GM12892 (cell line): ENCODE measurements at regions not wholly inside any gene's neighbourhood (a gene's known extent, or its start where the extent isn't known, plus 50 kb on each side); places are given as distances from the start of the nearest gene placed in this dataset.
"Not testable (repeated sequence)": the region's sequence is repeated elsewhere in the genome, so short reads cannot be mapped to it uniquely, and the experiment has no call there.

ENCODE experiments used
- DNase-seq: peaks from one replicate; pipeline ENCODE4 v3.0.0; 2011; ENCODE audit not compliant: insufficient read length
- FAIRE-seq: peaks from 2 replicates; lab custom pipeline; 2011; peaks lifted over from hg19 to GRCh38; lab: Jason Lieb, UNC
- POLR2A ChIP-seq: IDR thresholded peaks from 2 replicates; pipeline ENCODE4 v1.6.1; 2011; ENCODE audit warnings: low read depth, low read length, control low read depth
- POLR2AphosphoS5 ChIP-seq: IDR thresholded peaks from 2 replicates; pipeline ENCODE4 v1.6.1; 2011; ENCODE audit warnings: low read depth, low read length, control low read depth
- TAF1 ChIP-seq: IDR thresholded peaks from 2 replicates; pipeline ENCODE4 v1.6.1; 2011; ENCODE audit warnings: low read depth, mild to moderate bottlenecking, control low read depth, low read length, borderline replicate concordance

DNA sequence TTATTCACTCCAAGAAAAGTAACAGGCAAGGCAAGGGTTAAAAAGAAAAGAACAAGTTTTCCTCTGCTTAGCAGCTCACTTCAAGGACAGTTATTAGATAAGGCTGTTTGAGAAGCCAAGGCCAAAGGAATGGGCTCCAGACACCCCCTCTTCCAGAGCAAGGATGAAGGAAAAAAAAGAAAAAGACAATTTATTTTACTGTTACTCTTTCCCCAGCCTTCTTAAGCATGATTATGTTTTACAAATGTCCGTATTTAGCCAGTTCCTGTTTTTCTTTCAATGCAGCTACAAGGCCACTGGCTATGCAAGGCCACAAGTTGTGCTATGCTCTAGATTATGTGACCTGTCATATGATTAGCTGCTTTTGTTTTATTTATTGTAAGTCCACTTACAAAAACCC, 106.5 kb upstream of the SIMC1 start:
- DNase-seq (no peak), FAIRE-seq (no peak)
- TF ChIP-seq TAF1 = no peak
- no peak for TF ChIP-seq POLR2A
- no peak for TF ChIP-seq POLR2AphosphoS5

DNA sequence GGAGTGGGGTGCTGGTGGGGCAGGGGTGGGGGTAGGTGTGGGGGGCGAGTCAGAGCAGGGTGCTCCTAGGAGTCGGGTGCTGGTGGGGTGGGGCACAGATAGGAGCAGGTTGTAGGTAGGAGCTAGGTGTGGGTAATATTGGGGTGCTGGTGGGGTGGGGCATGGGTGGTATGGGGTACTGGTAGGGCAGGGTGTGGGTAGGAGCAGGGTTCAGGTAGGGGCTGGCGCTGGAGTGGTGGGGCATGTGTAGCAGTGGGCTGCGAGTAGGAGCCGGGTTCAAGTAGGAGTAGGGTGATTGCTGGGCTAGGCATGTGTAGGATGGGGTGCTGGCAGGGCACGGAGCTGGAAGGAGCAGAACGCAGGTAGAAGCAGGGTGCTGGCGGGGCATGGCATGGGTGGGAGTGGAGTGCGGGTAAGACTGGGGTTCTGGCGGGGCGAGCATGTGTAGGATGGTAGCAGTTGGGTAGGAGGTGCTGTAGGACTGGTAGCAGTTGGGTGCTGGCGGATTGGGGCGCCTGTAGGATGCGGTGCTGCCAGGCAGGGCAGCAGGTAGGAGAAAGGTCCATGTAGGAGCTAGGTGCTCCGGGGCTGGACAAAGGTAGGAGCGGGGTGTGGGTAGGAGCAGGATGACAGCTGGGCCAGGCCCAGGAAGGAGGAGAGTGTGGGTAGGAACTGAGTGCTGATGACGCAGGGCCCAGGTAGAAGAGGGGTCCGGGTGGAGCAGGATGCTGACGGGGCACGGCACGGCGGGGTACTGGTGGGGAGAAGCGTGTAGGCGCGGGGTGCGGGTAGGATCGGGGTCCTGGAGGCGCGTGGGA, 105.5 kb upstream of the SIMC1 start:
- no peak for FAIRE-seq
- TF ChIP-seq TAF1 = no peak
- TF ChIP-seq POLR2A = no peak
- no peak for TF ChIP-seq POLR2AphosphoS5

DNA sequence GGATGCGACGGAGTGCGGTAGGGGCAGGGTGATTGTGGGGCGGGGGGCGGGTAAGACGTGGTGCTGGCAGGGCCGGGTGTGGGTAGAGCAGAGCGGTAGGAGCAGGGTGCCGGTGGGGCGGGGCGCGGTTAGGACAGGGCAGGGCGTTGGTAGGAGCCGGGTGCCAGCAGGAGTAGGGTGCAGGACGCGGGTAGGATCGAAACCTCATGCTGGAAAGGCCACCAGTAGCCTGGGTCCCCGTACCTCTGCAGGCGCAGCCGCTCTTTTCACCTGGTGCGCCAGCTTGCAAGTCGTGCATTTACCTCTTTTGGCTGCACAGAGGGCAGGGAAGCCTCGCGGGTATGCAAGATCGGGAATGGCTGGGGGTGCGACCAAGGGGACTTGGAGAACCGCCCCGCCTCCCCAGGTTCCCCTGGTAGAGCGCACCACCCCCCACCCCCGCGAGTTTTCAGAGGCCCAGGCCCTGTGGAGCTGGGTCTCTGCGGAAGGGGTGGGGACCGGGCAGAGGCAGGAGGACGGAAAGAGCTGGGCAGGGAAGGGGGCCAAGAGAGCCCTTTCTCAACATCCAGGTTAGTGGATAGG, 104.8 kb upstream of the SIMC1 start:
- DNase-seq = no peak
- FAIRE-seq = no peak
- no peak for TF ChIP-seq POLR2A
- TF ChIP-seq POLR2AphosphoS5 = no peak
- TF ChIP-seq TAF1 = no peak

More for the DNA sequence above, 105.5 kb upstream of the SIMC1 start:
- no peak for DNase-seq

DNA sequence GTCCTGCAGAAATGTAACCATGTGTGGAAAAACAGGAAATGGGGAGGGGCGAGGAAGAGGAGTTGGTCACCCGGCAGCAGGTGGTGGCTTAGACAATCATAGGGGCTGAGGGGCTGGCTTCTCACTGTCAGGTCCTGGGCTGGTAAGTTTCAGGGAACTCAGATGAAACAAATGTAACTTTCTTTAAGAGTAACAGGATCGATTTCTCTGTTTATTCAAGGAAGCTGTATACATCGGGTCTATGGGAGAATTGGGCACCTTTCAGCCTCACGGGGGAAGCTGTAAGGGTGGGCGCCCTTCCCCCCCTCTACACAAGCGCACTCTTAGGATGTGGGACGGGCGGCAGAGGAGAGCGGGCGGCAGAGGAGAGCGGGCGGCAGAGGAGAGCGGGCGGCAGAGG, 104.3 kb upstream of the SIMC1 start:
- FAIRE-seq = no peak
- no peak for DNase-seq
- TF ChIP-seq TAF1 (no peak), POLR2AphosphoS5 (no peak), POLR2A (no peak)

DNA sequence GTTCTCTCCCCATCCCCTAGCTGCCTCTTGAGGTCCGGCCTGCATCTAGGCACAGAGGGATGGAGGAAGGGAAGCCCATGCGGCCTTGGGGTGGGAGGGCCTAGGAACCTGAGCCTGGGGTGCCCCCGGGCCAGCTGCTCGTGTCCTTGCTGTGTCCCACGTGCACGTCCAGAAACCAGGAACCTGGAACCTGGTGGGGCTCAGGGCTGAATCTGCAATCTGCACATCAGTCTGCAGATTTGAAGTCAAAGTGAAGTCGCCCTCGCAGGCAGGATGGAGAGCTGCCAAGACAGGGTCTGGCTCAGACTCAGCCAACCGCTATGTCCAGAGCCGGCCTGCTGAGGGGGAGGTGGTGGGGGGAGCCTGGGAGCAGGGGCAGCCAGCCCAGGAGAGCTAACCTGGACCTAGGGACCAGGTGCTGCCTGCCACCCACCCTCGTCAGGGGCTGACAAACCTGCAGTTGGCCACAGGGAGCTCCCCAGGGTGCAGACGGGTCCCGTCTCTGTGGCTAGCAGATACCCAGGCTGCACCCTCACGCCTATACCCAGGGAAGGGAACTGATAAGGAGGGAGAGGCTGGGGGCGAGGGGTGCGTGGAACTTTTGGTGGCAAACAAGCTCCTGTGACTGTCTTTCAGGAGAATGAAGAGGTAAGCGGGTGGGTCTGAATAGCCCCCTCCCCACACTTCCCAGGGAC, 103.5 kb upstream of the SIMC1 start:
- no peak for DNase-seq
- no peak for TF ChIP-seq POLR2AphosphoS5
- no peak for TF ChIP-seq POLR2A
- no peak for TF ChIP-seq TAF1
- FAIRE-seq = no peak

GRCh38 chr5:176140138-176140537, 98.1 kb upstream of the SIMC1 start:
- not testable (repeated sequence) for DNase-seq, FAIRE-seq

DNA sequence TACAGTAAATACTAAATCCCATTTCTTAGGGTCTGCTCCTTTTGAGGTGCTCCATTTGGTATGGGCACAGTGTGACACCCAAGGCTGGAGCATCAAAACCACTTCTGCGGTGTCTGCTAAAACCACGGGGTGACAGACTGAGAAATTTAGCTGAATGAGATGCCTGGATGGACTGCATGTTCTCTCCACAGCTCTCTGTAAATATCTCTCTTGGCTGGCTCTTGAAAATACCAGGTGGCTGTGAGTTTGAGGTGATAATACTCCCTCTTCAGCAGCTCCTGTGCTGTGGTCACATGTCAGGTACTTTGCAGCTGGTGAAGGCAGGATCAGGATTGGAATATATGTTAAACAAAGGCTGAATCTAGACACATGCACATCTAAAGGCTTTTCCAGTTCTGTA, 93.7 kb upstream of the SIMC1 start:
- FAIRE-seq (no peak), DNase-seq (no peak)
- TF ChIP-seq POLR2AphosphoS5 (no peak), POLR2A (no peak), TAF1 (no peak)

- DNase-seq, FAIRE-seq: not testable (repeated sequence)
These were observed 88.3 kb upstream of the SIMC1 start for GRCh38 chr5:176149948-176150347.

DNA sequence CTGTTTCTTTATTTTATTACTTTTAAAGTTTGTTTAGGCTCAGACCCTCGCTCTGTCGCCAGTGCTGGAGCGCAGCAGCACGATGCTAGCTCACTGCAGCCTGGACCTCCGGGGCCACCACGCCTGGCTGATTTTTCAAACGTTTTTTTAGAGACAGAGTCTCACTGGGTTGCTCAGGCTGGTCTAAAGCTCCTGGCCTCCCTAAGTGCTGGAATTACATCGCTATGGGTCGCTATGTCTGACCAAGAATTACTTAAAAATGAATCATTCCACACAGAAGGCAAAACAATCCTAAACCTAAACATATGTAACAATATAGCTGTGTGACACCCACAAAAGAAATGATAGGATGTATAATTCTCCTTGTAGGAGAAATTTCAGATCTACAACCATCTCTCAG, 86.9 kb upstream of the SIMC1 start:
- TF ChIP-seq POLR2AphosphoS5 (no peak), POLR2A (no peak), TAF1 (no peak)
- no peak for DNase-seq

DNA sequence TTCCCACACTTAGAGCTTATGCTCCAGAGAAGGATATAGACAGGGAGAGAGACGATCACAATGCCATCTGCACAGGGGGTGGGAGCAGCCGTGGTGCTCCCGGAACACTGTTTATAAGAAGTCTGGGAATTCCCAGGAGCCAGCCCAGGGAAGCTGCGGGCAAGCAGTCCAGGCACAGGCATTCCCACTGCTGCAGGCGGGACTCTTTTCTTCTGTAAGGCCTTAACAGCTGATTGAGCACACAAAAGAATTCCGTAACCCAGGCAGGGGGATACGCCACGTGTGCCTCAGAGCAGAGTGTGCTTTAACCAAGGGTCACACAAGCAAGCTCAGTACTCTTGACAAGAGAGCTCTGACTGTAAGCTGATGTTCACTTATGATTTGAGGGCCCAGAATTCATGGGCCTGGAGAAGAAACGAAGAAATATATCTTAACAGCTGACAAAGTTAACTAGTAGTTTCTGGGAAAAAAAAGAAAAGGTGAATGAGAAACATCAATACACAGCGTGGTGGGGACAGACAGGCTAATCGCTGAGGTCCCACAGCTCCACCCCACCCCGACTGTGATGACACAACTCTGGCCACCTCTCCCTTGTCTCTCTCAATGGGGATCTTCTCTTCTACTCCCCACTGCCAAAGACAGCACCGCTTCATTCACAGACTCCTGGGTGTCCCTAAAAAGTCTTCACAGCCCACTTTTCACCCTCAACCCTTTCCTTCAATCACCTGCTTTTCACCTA, 85.9 kb upstream of the SIMC1 start:
- TF ChIP-seq POLR2AphosphoS5 (no peak), TAF1 (no peak), POLR2A (no peak)
- FAIRE-seq = no peak
- no peak for DNase-seq

More for the DNA sequence above, 86.9 kb upstream of the SIMC1 start:
- no peak for FAIRE-seq

DNA sequence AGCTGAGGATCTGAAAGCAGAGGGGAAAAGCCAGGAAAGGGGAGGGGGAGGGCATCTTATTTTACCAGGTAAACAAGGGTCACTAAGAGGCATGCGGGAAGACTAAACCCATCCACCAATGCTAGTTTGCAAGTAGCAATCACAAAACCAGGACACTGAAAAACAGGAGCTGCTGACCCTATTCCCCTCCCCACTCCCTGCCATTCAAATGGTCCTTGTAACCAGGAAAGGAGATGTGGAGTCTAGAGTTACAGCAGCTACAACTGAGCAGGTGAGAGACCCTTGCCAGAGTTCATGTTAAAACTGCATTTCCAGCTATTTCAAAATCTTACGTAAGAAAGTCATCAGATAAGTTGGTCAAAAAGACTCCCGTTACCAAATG, 85.3 kb upstream of the SIMC1 start:
- FAIRE-seq (no peak), DNase-seq (no peak)
- TF ChIP-seq TAF1 = no peak
- TF ChIP-seq POLR2AphosphoS5 = no peak
- no peak for TF ChIP-seq POLR2A
